ENCODE measurements at regions not wholly inside any gene's neighbourhood (a gene's known extent, or its start where the extent isn't known, plus 50 kb on each side); places are given as distances from the start of the nearest gene placed in this dataset.

DNA sequence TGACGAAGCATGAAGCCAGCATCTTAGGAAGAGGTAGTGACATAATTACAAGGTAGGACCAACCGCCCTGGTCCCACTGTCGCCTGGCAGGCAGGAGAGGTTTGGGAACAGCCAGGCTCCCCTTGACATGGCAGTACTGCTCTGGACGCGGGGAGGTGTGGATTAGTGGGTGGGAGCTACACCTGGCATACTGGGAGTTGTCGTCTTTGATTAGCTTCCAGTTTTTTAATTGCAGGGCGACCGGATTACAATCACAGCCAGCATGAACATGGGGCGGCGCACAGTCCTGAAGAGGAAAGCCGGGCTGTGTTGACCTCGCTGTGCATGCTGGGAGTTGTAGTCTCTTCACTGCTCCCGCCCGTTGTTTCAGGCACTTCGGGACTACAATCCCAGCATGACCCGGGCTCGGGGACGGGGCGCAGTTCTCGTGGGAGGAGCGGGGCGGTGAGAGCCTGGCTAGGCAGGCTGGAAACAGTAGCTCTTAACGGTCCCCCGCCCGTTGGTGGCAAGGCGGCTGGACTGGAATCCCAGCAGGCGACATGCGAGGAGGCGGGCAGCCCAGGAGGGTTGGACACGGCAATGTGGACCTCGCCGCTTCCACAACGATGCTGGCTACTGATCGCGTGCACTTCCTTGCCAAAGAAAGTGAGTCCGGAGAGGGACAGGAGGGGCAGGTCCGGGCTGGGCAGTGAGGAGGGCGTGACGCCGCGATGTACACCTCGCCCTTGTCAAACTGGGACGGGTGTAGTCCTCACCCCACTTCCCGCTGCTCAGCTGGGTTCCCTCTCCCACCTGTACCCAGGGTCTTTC is 98.0 kb upstream of the ZNF722 start:
- TF ChIP-seq POLR2A (IDR thresholded peaks at IDR 0.05; ENCODE audit: low read depth, low read length) (no peak), RFX5 (IDR thresholded peaks at IDR 0.05; ENCODE audit: low read depth, low read length) (no peak), MAZ (IDR thresholded peaks at IDR 0.05; ENCODE audit: borderline replicate concordance, low read depth, low read length) (no peak), MAFK (IDR thresholded peaks at IDR 0.05; ENCODE audit: low read depth, low read length) (no peak), BHLHE40 (IDR thresholded peaks at IDR 0.05; ENCODE audit: low read depth, low read length) (no peak), RCOR1 (IDR thresholded peaks at IDR 0.05; ENCODE audit: insufficient replicate concordance, low read length) (no peak), MXI1 (IDR thresholded peaks at IDR 0.05; ENCODE audit: borderline replicate concordance, low read depth, low read length) (no peak)
- TF ChIP-seq, protein P1, sequence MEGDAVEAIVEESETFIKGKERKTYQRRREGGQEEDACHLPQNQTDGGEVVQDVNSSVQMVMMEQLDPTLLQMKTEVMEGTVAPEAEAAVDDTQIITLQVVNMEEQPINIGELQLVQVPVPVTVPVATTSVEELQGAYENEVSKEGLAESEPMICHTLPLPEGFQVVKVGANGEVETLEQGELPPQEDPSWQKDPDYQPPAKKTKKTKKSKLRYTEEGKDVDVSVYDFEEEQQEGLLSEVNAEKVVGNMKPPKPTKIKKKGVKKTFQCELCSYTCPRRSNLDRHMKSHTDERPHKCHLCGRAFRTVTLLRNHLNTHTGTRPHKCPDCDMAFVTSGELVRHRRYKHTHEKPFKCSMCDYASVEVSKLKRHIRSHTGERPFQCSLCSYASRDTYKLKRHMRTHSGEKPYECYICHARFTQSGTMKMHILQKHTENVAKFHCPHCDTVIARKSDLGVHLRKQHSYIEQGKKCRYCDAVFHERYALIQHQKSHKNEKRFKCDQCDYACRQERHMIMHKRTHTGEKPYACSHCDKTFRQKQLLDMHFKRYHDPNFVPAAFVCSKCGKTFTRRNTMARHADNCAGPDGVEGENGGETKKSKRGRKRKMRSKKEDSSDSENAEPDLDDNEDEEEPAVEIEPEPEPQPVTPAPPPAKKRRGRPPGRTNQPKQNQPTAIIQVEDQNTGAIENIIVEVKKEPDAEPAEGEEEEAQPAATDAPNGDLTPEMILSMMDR (conservative IDR thresholded peaks at IDR 0.05; ENCODE audit: low read depth, low read length): no peak
- TF ChIP-seq, protein P2, sequence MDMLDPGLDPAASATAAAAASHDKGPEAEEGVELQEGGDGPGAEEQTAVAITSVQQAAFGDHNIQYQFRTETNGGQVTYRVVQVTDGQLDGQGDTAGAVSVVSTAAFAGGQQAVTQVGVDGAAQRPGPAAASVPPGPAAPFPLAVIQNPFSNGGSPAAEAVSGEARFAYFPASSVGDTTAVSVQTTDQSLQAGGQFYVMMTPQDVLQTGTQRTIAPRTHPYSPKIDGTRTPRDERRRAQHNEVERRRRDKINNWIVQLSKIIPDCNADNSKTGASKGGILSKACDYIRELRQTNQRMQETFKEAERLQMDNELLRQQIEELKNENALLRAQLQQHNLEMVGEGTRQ (IDR thresholded peaks at IDR 0.05; ENCODE audit: low read depth, low read length): no peak

All from IMR-90 (cell line).